GM23338 (cell line): ENCODE measurements at regions not wholly inside any gene's neighbourhood (a gene's known extent, or its start where the extent isn't known, plus 50 kb on each side); places are given as distances from the start of the nearest gene placed in this dataset.

Experiments
- CREB1 ChIP-seq: fragments of 250-450 bp; sonication (Bioruptor Pico); IDR thresholded peaks from 2 replicates; pipeline ENCODE4 v1.5.0; 2020; ENCODE audit warnings: low read depth, mild to moderate bottlenecking, moderate library complexity
- CTCF ChIP-seq, 2 experiments: fragments of 200-600 bp in 1 of 2; sonication (generic) in 1 of 2; conservative IDR thresholded peaks; 2 replicates each; pipeline versions ENCODE4 v1.5.1 to v1.6.1; 2016 to 2017; ENCODE audit warnings: antibody characterized with exemption in 2 of 2, low read depth in 2 of 2, mild to moderate bottlenecking in 2 of 2, moderate library complexity in 1 of 2
- ETS1 ChIP-seq: IDR thresholded peaks from 2 replicates; pipeline ENCODE4 v1.6.1; 2016; ENCODE audit warnings: antibody characterized with exemption
- EZH2 ChIP-seq: fragments of 200-600 bp; sonication (generic); IDR thresholded peaks from one replicate; pipeline ENCODE4 v1.8.0; 2017; ENCODE audit warnings: antibody characterized with exemption, mild to moderate bottlenecking, low read depth; ENCODE audit not compliant: unreplicated experiment
- EZH2phosphoT487 ChIP-seq: fragments of 200-600 bp; sonication (generic); IDR thresholded peaks from one replicate; pipeline ENCODE4 v1.8.1; 2018; ENCODE audit warnings: antibody characterized with exemption; ENCODE audit not compliant: unreplicated experiment
- JUNB ChIP-seq: IDR thresholded peaks from one replicate; pipeline ENCODE4 v1.6.1; 2016; ENCODE audit warnings: antibody characterized with exemption; ENCODE audit not compliant: unreplicated experiment
- NANOG ChIP-seq: IDR thresholded peaks from 2 replicates; pipeline ENCODE4 v1.6.1; 2016; ENCODE audit warnings: antibody characterized with exemption, borderline replicate concordance
- POLR2AphosphoS5 ChIP-seq: IDR thresholded peaks from 2 replicates; pipeline ENCODE4 v1.6.1; 2016; ENCODE audit warnings: antibody characterized with exemption, low read depth
- REST ChIP-seq: IDR thresholded peaks from one replicate; pipeline ENCODE4 v1.6.1; 2018; ENCODE audit warnings: antibody characterized with exemption; ENCODE audit not compliant: unreplicated experiment
- STAT1 ChIP-seq: IDR thresholded peaks from one replicate; pipeline ENCODE4 v1.6.1; 2016; ENCODE audit warnings: antibody characterized with exemption; ENCODE audit not compliant: unreplicated experiment
- ZNF114 ChIP-seq: fragments of 250-450 bp; sonication (Bioruptor Pico); IDR thresholded peaks from 2 replicates; pipeline ENCODE4 v1.5.0; 2020; ENCODE audit warnings: mild to moderate bottlenecking, moderate library complexity
- ZNF331 ChIP-seq: fragments of 250-450 bp; sonication (Bioruptor Pico); IDR thresholded peaks from 2 replicates; pipeline ENCODE4 v1.5.0; 2020; ENCODE audit warnings: low read depth, mild to moderate bottlenecking, moderate library complexity
- ZNF462 ChIP-seq: fragments of 250-450 bp; sonication (Bioruptor Pico); IDR thresholded peaks from 2 replicates; pipeline ENCODE4 v1.5.0; 2020; ENCODE audit warnings: mild to moderate bottlenecking, moderate library complexity

- no peak for TF ChIP-seq CTCF (conservative IDR thresholded peaks at IDR 0.05; ENCODE audit: low read depth in 2 of 2)
- TF ChIP-seq POLR2AphosphoS5, result no peak
- no peak for TF ChIP-seq EZH2
- TF ChIP-seq EZH2phosphoT487, result no peak
- TF ChIP-seq CREB1 (CRISPR knock-in tag), result no peak
- no peak for TF ChIP-seq REST
- TF ChIP-seq JUNB, result no peak
- TF ChIP-seq ETS1, result no peak
- no peak for TF ChIP-seq NANOG
- TF ChIP-seq STAT1, result no peak
- TF ChIP-seq ZNF331 (CRISPR knock-in tag), result no peak
- TF ChIP-seq ZNF462 (CRISPR knock-in tag), result no peak
- TF ChIP-seq ZNF114 (CRISPR knock-in tag), result no peak
These were observed 186.7 kb downstream of the USP46 start for GRCh38 chr4:52472444-52472843.
